ENCODE measurements at regions not wholly inside any gene's neighbourhood (a gene's known extent, or its start where the extent isn't known, plus 50 kb on each side); places are given as distances from the start of the nearest gene placed in this dataset.
"Not testable (repeated sequence)": the region's sequence is repeated elsewhere in the genome, so short reads cannot be mapped to it uniquely, and the experiment has no call there.

- TF ChIP-seq CTCF (IDR thresholded peaks at IDR 0.05); ZFX (IDR thresholded peaks at IDR 0.05; ENCODE audit: borderline replicate concordance): not testable (repeated sequence)
Observed at GRCh38 chr7:73937650-73938049, 76.7 kb downstream of the TMEM270 start.

Data from 22Rv1 (cell line).